ENCODE measurements at regions not wholly inside any gene's neighbourhood (a gene's known extent, or its start where the extent isn't known, plus 50 kb on each side); places are given as distances from the start of the nearest gene placed in this dataset.
"Not testable (repeated sequence)": the region's sequence is repeated elsewhere in the genome, so short reads cannot be mapped to it uniquely, and the experiment has no call there.

DNA sequence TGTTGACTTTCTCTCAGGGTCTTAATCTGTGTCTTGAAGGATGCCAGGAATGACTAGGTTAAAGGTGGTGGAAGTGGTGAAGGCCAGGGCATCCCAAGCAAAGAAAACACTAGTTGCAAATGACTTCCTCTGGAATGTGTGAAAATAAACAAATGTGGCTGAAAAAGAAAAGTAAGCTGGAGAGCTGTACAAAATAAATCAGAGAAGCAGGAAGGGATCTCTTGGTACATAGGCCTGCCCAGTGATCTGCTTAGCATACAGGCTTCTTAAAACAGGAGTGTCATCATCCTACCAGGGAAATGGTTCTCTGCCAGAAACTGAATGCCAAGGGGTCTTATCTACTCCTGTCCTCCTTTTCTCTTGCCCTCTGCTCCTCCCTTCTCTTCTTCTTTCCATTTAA lies 1616.0 kb downstream of the KHDRBS2 start:
- H3K36me3 ChIP-seq = no peaks in the 10 kb centered on the region
- ATAC-seq = no peak
- H3K27ac ChIP-seq = no peak overlapping the region
- H3K9me3 ChIP-seq = peaks cover 0 to 64% (median 0%) of the 10 kb centered on the region in 11 donors
- no peaks in the 10 kb centered on the region for H3K27me3 ChIP-seq
- intact Hi-C loops (cut with DNase I) = no loop called here
- H3K4me1 ChIP-seq = no peaks in the 10 kb centered on the region
- no peak overlapping the region for H3K4me3 ChIP-seq
- TF ChIP-seq, protein P1, sequence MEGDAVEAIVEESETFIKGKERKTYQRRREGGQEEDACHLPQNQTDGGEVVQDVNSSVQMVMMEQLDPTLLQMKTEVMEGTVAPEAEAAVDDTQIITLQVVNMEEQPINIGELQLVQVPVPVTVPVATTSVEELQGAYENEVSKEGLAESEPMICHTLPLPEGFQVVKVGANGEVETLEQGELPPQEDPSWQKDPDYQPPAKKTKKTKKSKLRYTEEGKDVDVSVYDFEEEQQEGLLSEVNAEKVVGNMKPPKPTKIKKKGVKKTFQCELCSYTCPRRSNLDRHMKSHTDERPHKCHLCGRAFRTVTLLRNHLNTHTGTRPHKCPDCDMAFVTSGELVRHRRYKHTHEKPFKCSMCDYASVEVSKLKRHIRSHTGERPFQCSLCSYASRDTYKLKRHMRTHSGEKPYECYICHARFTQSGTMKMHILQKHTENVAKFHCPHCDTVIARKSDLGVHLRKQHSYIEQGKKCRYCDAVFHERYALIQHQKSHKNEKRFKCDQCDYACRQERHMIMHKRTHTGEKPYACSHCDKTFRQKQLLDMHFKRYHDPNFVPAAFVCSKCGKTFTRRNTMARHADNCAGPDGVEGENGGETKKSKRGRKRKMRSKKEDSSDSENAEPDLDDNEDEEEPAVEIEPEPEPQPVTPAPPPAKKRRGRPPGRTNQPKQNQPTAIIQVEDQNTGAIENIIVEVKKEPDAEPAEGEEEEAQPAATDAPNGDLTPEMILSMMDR (IDR thresholded peaks at IDR 0.05) = no peak
- no peak for DNase-seq

- Histone ChIP-seq H3K27me3 (no peaks in the 10 kb centered on the region), H3K27ac (no peak overlapping the region), H3K36me3 (no peaks in the 10 kb centered on the region), H3K4me3 (no peak overlapping the region), H3K4me1 (no peaks in the 10 kb centered on the region), H3K9me3 (peaks cover 0 to 63% (median 0%) of the 10 kb centered on the region in 11 donors)
- TF ChIP-seq, protein P1 (IDR thresholded peaks at IDR 0.05) = no peak
- intact Hi-C loops (cut with DNase I) = no loop called here
- DNase-seq = no peak
- ATAC-seq = no peak
- 42 to 53% methylated on average over 1 of the region's 1 CpG for WGBS, 2 donors
These were observed 1617.6 kb downstream of the KHDRBS2 start for GRCh38 chr6:60668428-60668827.

DNA sequence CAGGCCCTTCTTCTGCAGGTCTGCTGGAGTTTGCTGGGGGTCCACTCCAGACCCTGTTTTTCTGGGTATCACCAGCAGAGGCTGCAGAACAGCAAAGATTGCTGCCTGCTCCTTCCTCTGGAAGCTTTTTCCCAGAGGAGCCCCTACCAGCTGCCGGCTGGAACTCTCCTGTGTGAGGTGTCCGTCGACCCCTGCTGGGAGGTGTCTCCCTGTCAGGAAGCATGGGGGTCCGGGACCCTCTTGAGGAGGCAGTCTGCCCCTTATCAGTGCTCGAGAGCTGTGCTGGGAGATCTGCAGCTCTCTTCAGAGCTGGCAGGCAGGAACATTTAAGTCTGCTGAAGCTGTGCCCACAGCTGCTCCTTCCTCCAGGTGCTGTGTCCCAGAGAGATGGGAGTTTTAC lies 1622.8 kb downstream of the KHDRBS2 start:
- H3K27me3 ChIP-seq; H3K36me3 ChIP-seq; ATAC-seq; DNase-seq; H3K4me1 ChIP-seq; H3K27ac ChIP-seq; intact Hi-C loops (cut with DNase I); H3K4me3 ChIP-seq: not testable (repeated sequence)
- H3K9me3 ChIP-seq = peaks cover 0 to 82% (median 14%) of the 10 kb centered on the region in 11 donors
- WGBS, 2 donors = 60 to 65% methylated on average over 5 of the region's 5 CpGs

- intact Hi-C loops (cut with DNase I) = no loop called here
- Histone ChIP-seq H3K9me3 (peaks cover 0 to 28% (median 2%) of the 10 kb centered on the region in 11 donors), H3K27me3 (no peaks in the 10 kb centered on the region), H3K36me3 (no peaks in the 10 kb centered on the region), H3K27ac (no peak overlapping the region), H3K4me1 (no peaks in the 10 kb centered on the region), H3K4me3 (no peak overlapping the region)
- WGBS, 2 donors = 81 to 83% methylated on average over 1 of the region's 1 CpG
- ATAC-seq (no peak), DNase-seq (no peak)
- TF ChIP-seq, protein P1 (IDR thresholded peaks at IDR 0.05) = no peak
These were observed 1642.2 kb downstream of the KHDRBS2 start for GRCh38 chr6:60643870-60644269.

- H3K27ac ChIP-seq; ATAC-seq; H3K36me3 ChIP-seq; H3K4me3 ChIP-seq; intact Hi-C loops (cut with DNase I); H3K4me1 ChIP-seq; DNase-seq; H3K27me3 ChIP-seq: not testable (repeated sequence)
- H3K9me3 ChIP-seq = peaks cover 0 to 25% (median 0%) of the 10 kb centered on the region in 11 donors
These were observed 1646.8 kb downstream of the KHDRBS2 start for GRCh38 chr6:60639185-60639584.
